RCC 7860 (cell line): ENCODE measurements at regions not wholly inside any gene's neighbourhood (a gene's known extent, or its start where the extent isn't known, plus 50 kb on each side); places are given as distances from the start of the nearest gene placed in this dataset.

Source experiments
- DNase-seq: peaks from one replicate; pipeline ENCODE4 v3.0.0-alpha.2; 2015; ENCODE audit warnings: low spot score
- FAIRE-seq: peaks from 2 replicates; lab custom pipeline; 2012; peaks lifted over from hg19 to GRCh38; lab: Jason Lieb, UNC

DNA sequence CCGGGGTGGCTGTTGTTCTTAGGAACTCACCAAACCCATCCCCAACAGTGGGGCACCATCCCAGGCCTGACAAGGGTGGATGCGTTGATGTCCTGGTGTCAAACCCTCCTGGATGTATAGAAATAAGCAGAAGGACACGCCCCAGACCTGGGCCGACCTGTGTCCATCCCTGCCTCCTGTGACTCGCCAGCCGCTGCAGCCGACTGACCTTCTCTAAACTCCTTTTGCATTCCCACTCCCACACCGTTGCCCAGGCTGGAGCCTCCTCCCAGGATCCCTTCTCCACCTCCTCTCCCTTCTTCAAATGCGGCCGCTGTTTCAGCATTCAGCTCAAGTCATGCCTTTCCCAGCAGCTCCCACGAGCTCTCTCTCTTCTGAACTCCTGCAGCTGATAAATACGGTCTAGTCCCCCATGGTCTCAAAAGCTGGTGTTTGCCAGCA is 213.2 kb upstream of the IER5L start:
- DNase-seq, result no peak
- no peak for FAIRE-seq

GRCh38 chr9:129390541-129390940 is 212.5 kb upstream of the IER5L start:
- FAIRE-seq, result no peak

DNA sequence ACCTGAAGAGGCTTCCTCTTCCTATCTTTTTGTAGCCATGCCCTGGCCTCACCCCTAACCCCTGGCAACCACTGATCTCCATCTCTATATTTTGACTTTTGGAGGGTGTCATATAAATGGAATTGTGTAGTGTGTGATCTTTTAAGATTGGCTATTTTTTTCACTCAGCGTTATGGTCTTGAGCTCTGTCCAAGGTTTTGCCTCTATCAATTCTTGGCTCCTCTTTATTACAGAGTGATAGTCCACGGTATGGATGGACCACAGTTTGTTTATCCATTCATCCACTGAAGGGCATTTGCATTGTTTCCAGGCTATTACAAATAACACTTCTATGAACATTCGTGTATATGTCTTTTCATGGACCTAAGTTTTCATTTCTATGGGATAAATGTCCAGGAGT is 209.8 kb upstream of the IER5L start:
- DNase-seq, result no peak
- no peak for FAIRE-seq

More at GRCh38 chr9:129390541-129390940, 212.5 kb upstream of the IER5L start:
- no peak for DNase-seq

- DNase-seq (no peak), FAIRE-seq (no peak)
Observed at GRCh38 chr9:129386812-129387177, 208.7 kb upstream of the IER5L start.

DNA sequence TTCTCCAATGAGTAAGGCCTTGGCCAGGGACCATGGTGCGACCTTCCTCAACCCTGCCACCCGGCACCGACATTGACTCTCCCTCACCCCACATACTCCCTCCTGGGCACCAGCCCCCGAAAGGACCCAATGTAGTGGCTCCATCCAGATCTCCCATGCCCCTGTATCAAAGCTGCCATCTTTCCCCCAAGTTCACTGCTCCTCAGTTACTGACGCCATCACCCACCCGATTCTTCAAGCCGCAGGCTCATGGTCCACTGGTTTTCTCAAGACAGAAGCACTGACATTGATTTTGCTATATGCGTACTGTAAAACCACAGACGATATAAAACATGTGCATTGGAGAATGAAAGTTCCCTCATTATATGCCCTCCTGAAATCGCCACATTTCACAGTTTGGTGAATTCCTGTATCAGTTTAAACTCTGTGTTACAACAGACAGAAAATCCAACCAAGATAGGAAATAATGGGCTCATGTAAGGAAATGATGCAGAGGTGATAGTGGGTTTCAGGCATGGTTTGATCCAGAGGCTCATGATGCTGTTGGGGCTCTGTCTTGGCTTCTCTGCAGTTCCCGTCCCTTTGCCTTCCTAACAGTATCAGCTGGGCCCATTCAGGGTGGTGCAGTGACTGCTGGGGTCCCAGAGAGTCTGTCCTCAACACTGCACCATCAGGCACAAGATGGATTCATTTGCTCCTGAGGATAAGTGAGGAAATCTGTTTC is 207.3 kb upstream of the IER5L start:
- no peak for FAIRE-seq
- DNase-seq, result no peak

DNA sequence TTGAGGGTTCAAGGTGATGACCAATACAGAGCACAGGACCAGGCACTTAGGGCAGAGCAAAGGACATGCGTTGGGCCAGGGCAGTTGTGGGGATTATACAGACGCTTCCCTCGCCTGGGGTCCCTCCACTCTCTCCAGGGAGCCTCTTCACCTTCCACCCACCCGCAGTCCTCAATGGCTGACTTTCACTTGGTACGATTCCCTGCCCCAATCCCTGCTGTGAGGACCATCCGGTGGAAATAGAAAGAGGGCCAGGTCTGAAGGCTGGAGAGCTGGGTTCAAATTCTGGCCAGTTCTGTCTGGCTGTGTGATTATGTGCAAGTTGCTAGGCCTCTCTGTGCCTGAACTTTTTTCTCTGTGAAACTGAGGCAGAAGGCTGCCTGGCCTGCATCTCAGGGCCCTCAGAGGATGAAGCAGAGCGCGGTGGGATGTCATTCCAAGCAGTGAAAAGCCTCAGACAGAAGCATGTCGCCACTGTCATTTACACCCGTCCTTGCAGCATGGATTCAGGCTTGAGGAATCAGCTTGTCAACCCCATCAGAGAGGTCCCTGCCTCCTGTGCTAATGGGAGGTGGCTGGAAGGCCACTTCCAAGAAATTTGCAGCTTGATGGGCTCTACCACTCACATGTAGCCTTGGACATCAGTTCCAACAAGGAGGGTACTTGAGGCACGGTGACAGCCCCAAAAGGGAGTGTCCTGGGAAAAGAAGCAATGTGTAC is 206.6 kb upstream of the IER5L start:
- DNase-seq, result no peak
- FAIRE-seq, result no peak

- FAIRE-seq (no peak), DNase-seq (no peak)
Observed at GRCh38 chr9:129383561-129384490, 205.8 kb upstream of the IER5L start.

GRCh38 chr9:129383019-129383560 is 205.0 kb upstream of the IER5L start:
- DNase-seq, result no peak

DNA sequence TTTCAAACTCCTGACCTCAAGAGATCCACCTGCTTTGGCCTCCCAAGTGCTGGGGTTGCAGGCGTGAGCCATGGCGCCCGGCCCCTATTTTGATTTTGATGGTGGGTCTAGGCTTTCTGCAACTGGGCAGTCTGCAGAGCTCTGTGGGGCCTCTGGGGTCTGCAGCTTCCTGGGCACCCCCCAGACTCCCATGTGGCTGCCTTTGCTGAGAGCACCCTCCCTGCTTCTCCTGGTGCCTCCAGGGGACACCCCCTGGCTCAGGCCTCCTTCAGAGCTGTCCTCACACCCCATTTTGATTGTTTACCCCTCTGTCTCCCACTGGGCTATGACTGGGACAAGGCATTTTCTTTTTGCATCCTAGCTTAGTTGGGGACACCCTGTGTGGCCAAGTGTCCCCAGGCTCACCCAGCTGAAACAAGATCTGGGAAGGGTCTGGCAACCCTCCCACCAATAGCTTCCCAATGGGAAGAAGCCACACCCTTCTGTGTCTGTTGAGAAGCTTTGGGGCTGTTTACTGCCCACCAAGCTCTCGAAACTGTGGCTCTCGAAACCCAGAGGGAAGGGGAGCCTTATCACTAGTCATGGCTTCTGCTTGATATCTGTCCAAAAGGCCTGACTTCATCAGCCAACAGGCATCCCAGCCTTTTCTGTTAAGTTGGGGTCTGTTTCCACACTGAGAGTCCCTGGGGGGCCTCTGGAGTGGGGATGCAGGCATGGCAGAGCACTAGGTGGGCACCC is 204.4 kb upstream of the IER5L start:
- DNase-seq (no peak), FAIRE-seq (no peak)

More at GRCh38 chr9:129383019-129383560, 205.0 kb upstream of the IER5L start:
- no peak for FAIRE-seq

- DNase-seq (no peak), FAIRE-seq (no peak)
Observed at GRCh38 chr9:129381481-129381957, 203.5 kb upstream of the IER5L start.

DNA sequence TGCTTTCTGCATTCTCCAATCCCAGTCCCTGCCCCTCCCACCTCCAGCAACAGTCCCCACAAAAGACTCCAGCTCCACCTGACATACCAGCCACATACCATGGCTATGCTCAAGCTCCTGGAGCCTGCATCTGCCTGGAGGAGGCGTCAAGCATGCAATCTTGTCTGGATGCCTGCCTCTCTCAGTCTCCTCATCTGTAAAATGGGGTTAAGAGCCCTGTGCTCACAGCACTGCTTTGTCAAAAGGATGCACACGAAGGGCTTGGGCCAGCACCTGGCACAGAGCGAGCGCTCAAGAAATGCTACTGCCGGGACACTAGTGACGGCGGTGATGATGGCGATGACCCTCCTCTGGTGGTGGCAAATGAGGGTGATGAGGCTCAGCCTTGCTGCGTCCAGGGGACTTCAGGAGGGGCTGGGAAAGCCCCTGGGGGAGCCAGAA is 202.9 kb upstream of the IER5L start:
- no peak for DNase-seq
- FAIRE-seq, result no peak

DNA sequence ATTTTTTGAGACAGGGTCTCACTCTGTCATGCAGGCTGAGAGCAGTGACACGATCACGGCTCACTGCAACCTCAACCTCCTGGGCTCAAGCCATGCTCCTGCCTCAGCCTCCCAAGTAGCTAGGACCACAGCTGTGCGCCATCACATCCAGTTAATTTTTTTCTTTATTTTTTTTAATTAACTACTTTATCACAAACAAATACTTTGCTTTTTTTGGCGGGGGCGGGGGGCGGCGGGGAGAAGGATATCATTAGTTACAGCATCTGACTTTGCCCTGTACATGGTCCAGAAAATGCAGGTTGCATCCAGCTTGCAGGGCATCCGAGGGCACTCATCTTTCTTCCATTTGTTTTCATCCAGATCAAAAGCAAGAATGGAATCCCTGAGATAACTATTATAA is 201.8 kb upstream of the IER5L start:
- DNase-seq (no peak), FAIRE-seq (no peak)

DNA sequence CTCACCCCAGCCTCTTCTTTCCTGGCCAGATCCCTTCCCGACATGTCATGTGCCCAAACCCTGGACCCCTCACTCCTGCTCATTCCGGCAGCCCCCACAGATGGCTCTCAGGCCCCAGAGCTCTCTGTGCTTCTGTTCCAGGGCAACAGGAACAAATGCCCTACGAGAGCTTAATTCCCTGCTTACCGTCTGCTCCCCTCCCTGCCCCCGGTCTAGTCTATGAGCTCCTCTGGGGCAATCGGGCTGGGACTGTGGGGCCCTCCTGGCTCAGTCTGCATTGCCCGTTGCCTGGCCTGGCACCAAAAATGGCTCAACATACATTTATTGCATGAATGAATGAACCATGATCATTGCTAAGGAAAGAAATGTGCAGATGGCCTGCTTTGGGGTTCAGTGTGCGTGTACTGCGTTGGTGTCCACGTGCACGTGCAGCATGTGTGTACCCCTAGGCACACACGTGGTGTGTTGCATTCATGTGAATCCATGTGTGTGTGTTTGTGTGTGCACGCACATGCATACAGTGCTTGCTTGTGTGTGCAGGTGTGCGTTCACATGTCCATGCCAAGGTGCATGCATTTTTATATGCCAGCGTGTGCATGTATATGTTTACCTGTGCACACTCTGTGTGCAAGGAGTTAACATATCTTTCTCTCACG is 201.2 kb upstream of the IER5L start:
- DNase-seq (no peak), FAIRE-seq (no peak)

GRCh38 chr9:129377931-129378661 is 200.0 kb upstream of the IER5L start:
- FAIRE-seq, result no peak
- no peak for DNase-seq

GRCh38 chr9:129377181-129377580 is 199.1 kb upstream of the IER5L start:
- DNase-seq (no peak), FAIRE-seq (no peak)

- no peak for FAIRE-seq
- no peak for DNase-seq
Observed at GRCh38 chr9:129375845-129376244, 197.8 kb upstream of the IER5L start.

- no peak for FAIRE-seq
- no peak for DNase-seq
Observed at GRCh38 chr9:129374651-129375050, 196.6 kb upstream of the IER5L start.

DNA sequence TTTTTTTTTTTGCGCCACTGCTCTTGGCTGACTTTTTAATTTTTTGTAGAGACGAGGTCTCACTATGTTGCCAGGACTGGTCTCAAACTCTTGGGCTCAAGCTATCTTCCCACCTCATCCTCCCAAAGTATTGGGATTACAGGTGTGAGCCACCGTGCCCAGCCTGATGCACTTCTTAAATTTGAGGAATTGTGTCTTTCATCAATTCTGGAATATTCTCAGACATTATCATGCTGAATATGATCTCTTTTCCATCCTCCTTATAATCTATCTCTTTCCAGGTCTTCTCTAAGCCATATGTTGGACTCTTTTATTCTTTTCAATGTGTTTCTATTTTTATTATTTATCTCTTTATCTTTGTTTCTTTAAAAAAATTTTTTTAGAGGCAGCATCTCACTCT is 196.2 kb upstream of the IER5L start:
- FAIRE-seq (no peak), DNase-seq (no peak)

DNA sequence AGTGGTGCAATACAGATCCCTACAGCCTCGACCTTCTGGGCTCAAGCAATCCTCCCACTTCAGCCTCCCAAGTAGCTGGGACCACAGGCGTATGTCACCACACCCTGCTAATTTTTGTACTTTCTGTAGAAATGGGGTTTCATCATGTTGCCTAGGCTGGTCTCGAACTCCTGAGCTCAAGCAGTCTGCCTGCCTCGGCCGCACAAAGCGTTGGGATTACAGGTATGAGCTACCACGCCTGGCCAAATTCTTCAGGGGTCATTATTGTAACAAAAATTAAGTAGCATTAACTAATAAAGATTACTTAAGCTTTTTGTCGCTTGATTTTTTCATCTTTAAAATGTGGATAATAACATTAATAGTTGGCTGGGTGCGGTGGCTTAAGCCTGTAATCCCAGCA is 195.3 kb upstream of the IER5L start:
- DNase-seq, result no peak

More for the DNA sequence above, 195.3 kb upstream of the IER5L start:
- FAIRE-seq, result no peak
